HCT116 (cell line): ENCODE measurements at regions not wholly inside any gene's neighbourhood (a gene's known extent, or its start where the extent isn't known, plus 50 kb on each side); places are given as distances from the start of the nearest gene placed in this dataset.

ENCODE experiments used
- CEBPB ChIP-seq: IDR thresholded peaks from 2 replicates; pipeline ENCODE4 v1.6.1; 2012; ENCODE audit warnings: low read depth
- EGR1 ChIP-seq: IDR thresholded peaks from 2 replicates; pipeline ENCODE4 v1.6.1; 2012; ENCODE audit warnings: low read depth
- EZH2 ChIP-seq: fragments of 200-600 bp; sonication (generic); IDR thresholded peaks from 2 replicates; pipeline ENCODE4 v1.6.1; 2017; ENCODE audit warnings: antibody characterized with exemption, mixed run types
- MAX ChIP-seq: IDR thresholded peaks from 2 replicates; pipeline ENCODE4 v1.6.1; 2012
- POLR2A ChIP-seq: IDR thresholded peaks from 2 replicates; pipeline ENCODE4 v1.7.0; 2011; ENCODE audit warnings: borderline replicate concordance; ENCODE audit not compliant: insufficient read depth, insufficient read length; ENCODE audit errors: extremely low read depth
- POLR2AphosphoS5 ChIP-seq: IDR thresholded peaks from 2 replicates; pipeline ENCODE4 v1.6.1; 2011; ENCODE audit warnings: mild to moderate bottlenecking, low read depth, low read length, moderate library complexity
- REST ChIP-seq: IDR thresholded peaks from 2 replicates; pipeline ENCODE4 v1.6.1; 2012; ENCODE audit warnings: low read depth
- SIN3A ChIP-seq: IDR thresholded peaks from 2 replicates; pipeline ENCODE4 v1.6.1; 2012; ENCODE audit warnings: low read depth
- SP1 ChIP-seq: IDR thresholded peaks from 2 replicates; pipeline ENCODE4 v1.6.1; 2012; ENCODE audit warnings: low read depth
- SRF ChIP-seq: IDR thresholded peaks from 2 replicates; pipeline ENCODE4 v1.6.1; 2012; ENCODE audit warnings: low read depth
- TCF7L2 ChIP-seq: IDR thresholded peaks from 2 replicates; pipeline ENCODE4 v1.7.0; 2011; ENCODE audit warnings: borderline replicate concordance, inconsistent platforms; ENCODE audit not compliant: insufficient read depth, insufficient read length; ENCODE audit errors: extremely low read depth
- YY1 ChIP-seq: IDR thresholded peaks from 2 replicates; pipeline ENCODE4 v1.6.1; 2011; ENCODE audit warnings: low read length, low read depth, moderate library complexity, mild to moderate bottlenecking; ENCODE audit not compliant: insufficient replicate concordance; ENCODE audit errors: extremely low read depth
- TF ChIP-seq, protein P1 (sequence below), 3 experiments: fragments of 200-600 bp in 1 of 3; sonication (generic) in 1 of 3; IDR thresholded peaks in 2 of 3; conservative IDR thresholded peaks in 1 of 3; 2 replicates each; pipeline ENCODE4 v1.5.1; 2012 to 2017; ENCODE audit warnings: low read depth in 2 of 3, low read length in 2 of 3, antibody characterized with exemption in 1 of 3, borderline replicate concordance in 1 of 3, control low read depth in 1 of 3, mild to moderate bottlenecking in 1 of 3, mixed read lengths in 1 of 3, mixed run types in 1 of 3, moderate library complexity in 1 of 3; ENCODE audit not compliant: insufficient read depth in 1 of 3
- TF ChIP-seq, protein P2 (sequence below): IDR thresholded peaks from 2 replicates; pipeline ENCODE4 v1.6.1; 2011; ENCODE audit warnings: mild to moderate bottlenecking, low read length, moderate library complexity; ENCODE audit not compliant: insufficient replicate concordance; ENCODE audit errors: extremely low read depth

DNA sequence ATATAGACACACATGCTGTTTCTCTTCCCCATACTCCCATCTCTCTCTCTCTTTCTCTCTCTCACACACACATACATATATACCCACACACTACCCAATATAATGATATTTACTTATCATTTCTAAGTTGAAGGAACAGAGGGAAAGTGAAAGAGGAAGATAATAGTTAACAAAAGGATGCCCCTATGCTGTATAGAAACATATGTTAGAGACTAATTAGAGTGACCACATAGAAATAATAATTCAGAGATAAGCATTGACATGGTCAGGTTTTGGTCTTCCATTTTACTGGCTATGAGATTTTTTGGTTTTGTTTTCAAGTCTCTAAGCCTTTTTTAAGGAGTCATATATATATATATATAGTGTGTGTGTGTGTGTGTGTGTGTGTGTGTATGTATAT is 445.7 kb upstream of the CHORDC1 start:
- TF ChIP-seq, protein P1, sequence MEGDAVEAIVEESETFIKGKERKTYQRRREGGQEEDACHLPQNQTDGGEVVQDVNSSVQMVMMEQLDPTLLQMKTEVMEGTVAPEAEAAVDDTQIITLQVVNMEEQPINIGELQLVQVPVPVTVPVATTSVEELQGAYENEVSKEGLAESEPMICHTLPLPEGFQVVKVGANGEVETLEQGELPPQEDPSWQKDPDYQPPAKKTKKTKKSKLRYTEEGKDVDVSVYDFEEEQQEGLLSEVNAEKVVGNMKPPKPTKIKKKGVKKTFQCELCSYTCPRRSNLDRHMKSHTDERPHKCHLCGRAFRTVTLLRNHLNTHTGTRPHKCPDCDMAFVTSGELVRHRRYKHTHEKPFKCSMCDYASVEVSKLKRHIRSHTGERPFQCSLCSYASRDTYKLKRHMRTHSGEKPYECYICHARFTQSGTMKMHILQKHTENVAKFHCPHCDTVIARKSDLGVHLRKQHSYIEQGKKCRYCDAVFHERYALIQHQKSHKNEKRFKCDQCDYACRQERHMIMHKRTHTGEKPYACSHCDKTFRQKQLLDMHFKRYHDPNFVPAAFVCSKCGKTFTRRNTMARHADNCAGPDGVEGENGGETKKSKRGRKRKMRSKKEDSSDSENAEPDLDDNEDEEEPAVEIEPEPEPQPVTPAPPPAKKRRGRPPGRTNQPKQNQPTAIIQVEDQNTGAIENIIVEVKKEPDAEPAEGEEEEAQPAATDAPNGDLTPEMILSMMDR (IDR thresholded peaks at IDR 0.05 in 2 of 3, conservative IDR thresholded peaks at IDR 0.05 in 1 of 3; ENCODE audit: borderline replicate concordance in 1 of 3, insufficient read depth in 1 of 3, low read depth in 2 of 3, low read length in 2 of 3): no peak
- TF ChIP-seq POLR2A (no peak), POLR2AphosphoS5 (no peak), SP1 (no peak), SIN3A (no peak), EZH2 (no peak), CEBPB (no peak), TCF7L2 (no peak), REST (no peak), MAX (no peak), EGR1 (no peak), YY1 (no peak), SRF (no peak)
- TF ChIP-seq, protein P2, sequence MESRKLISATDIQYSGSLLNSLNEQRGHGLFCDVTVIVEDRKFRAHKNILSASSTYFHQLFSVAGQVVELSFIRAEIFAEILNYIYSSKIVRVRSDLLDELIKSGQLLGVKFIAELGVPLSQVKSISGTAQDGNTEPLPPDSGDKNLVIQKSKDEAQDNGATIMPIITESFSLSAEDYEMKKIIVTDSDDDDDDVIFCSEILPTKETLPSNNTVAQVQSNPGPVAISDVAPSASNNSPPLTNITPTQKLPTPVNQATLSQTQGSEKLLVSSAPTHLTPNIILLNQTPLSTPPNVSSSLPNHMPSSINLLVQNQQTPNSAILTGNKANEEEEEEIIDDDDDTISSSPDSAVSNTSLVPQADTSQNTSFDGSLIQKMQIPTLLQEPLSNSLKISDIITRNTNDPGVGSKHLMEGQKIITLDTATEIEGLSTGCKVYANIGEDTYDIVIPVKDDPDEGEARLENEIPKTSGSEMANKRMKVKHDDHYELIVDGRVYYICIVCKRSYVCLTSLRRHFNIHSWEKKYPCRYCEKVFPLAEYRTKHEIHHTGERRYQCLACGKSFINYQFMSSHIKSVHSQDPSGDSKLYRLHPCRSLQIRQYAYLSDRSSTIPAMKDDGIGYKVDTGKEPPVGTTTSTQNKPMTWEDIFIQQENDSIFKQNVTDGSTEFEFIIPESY: no peak
